Right atrium auricular region (tissue), 2 donors: ENCODE measurements at regions not wholly inside any gene's neighbourhood (a gene's known extent, or its start where the extent isn't known, plus 50 kb on each side); places are given as distances from the start of the nearest gene placed in this dataset.

Source experiments
- DNase-seq: peaks from one replicate; pipeline ENCODE4 v3.0.0-alpha.2; 2019; ENCODE audit warnings: low spot score
- H3K27ac ChIP-seq, 2 donors: fragments of 200-600 bp; sonication (generic); 1 replicate in 1 of 2; 2 replicates in 1 of 2; pipeline ENCODE4 v1.5.1; 2016 to 2019
- H3K27me3 ChIP-seq, 2 donors: fragments of 200-600 bp; sonication (generic); one replicate each; pipeline versions ENCODE4 v1.5.1 to v1.6.0; 2017 to 2019
- H3K36me3 ChIP-seq: fragments of 200-600 bp; sonication (generic); one replicate; pipeline ENCODE4 v1.5.1; 2016
- H3K4me1 ChIP-seq, 2 donors: fragments of 200-600 bp; sonication (generic); one replicate each; pipeline versions ENCODE4 v1.5.1 to v1.6.0; 2017 to 2019
- H3K4me3 ChIP-seq, 2 donors: fragments of 200-600 bp; sonication (generic); 1 replicate in 1 of 2; 2 replicates in 1 of 2; pipeline ENCODE4 v1.5.1; 2017 to 2019; ENCODE audit warnings: mild to moderate bottlenecking in 1 of 2, moderate library complexity in 1 of 2
- H3K9me3 ChIP-seq, 2 donors: fragments of 200-600 bp; sonication (generic); one replicate each; pipeline ENCODE4 v1.5.1; 2019
- CTCF ChIP-seq, 2 donors: fragments of 200-600 bp; sonication (generic); IDR thresholded peaks; one replicate each; pipeline ENCODE4 v1.5.1; 2019; ENCODE audit warnings: antibody characterized with exemption in 2 of 2

GRCh38 chr10:120975868-120976225 is 124.7 kb downstream of the WDR11 start:
- DNase-seq = peak; percentile 23
- no peak overlapping the region for H3K4me3 ChIP-seq
- H3K36me3 ChIP-seq = no peaks in the 10 kb centered on the region
- H3K9me3 ChIP-seq = peaks cover 0 to 16% of the 10 kb centered on the region in 2 donors
- H3K27ac ChIP-seq = no peak overlapping the region
- peaks cover 0 to 4% of the 10 kb centered on the region in 2 donors for H3K27me3 ChIP-seq
- H3K4me1 ChIP-seq = peaks cover 0 to 10% of the 10 kb centered on the region in 2 donors
- no peak for TF ChIP-seq CTCF (IDR thresholded peaks at IDR 0.05)

- H3K4me1 ChIP-seq = peaks cover 0 to 10% of the 10 kb centered on the region in 2 donors
- no peak overlapping the region for H3K27ac ChIP-seq
- H3K9me3 ChIP-seq = peaks cover 0 to 16% of the 10 kb centered on the region in 2 donors
- no peak for DNase-seq
- no peak for TF ChIP-seq CTCF (IDR thresholded peaks at IDR 0.05)
- H3K27me3 ChIP-seq = peaks cover 0 to 4% of the 10 kb centered on the region in 2 donors
- H3K36me3 ChIP-seq = no peaks in the 10 kb centered on the region
- no peak overlapping the region for H3K4me3 ChIP-seq
Measured at GRCh38 chr10:120977897-120978296, 126.7 kb downstream of the WDR11 start.

GRCh38 chr10:120978589-120979252 is 127.6 kb downstream of the WDR11 start:
- H3K27me3 ChIP-seq = peaks cover 0 to 4% of the 10 kb centered on the region in 2 donors
- no peaks in the 10 kb centered on the region for H3K36me3 ChIP-seq
- no peak for DNase-seq
- H3K9me3 ChIP-seq = peaks cover 0 to 11% of the 10 kb centered on the region in 2 donors
- no peak overlapping the region for H3K4me3 ChIP-seq
- no peak overlapping the region for H3K27ac ChIP-seq
- TF ChIP-seq CTCF (IDR thresholded peaks at IDR 0.05) = no peak
- H3K4me1 ChIP-seq = peaks cover 0 to 10% of the 10 kb centered on the region in 2 donors

GRCh38 chr10:120979435-120980278 is 128.5 kb downstream of the WDR11 start:
- TF ChIP-seq CTCF (IDR thresholded peaks at IDR 0.05) = no peak
- peaks cover 0 to 10% of the 10 kb centered on the region in 2 donors for H3K4me1 ChIP-seq
- peak overlapping the region in 1 of 2 donors; percentile 44 for H3K4me3 ChIP-seq
- peaks cover 0 to 4% of the 10 kb centered on the region in 2 donors for H3K9me3 ChIP-seq
- DNase-seq = no peak
- H3K27me3 ChIP-seq = peaks cover 0 to 4% of the 10 kb centered on the region in 2 donors
- H3K27ac ChIP-seq = no peak overlapping the region
- no peaks in the 10 kb centered on the region for H3K36me3 ChIP-seq

- H3K4me3 ChIP-seq = no peak overlapping the region
- no peaks in the 10 kb centered on the region for H3K9me3 ChIP-seq
- no peak for DNase-seq
- no peaks in the 10 kb centered on the region for H3K36me3 ChIP-seq
- TF ChIP-seq CTCF (IDR thresholded peaks at IDR 0.05) = no peak
- H3K27ac ChIP-seq = no peak overlapping the region
- H3K4me1 ChIP-seq = peaks cover 0 to 10% of the 10 kb centered on the region in 2 donors
- peaks cover 0 to 4% of the 10 kb centered on the region in 2 donors for H3K27me3 ChIP-seq
Measured at GRCh38 chr10:120980279-120981255, 129.4 kb downstream of the WDR11 start.
